Smooth muscle cell (in vitro differentiated cells): ENCODE measurements at regions not wholly inside any gene's neighbourhood (a gene's known extent, or its start where the extent isn't known, plus 50 kb on each side); places are given as distances from the start of the nearest gene placed in this dataset.
"Not testable (repeated sequence)": the region's sequence is repeated elsewhere in the genome, so short reads cannot be mapped to it uniquely, and the experiment has no call there.

Experiments used
- DNase-seq: peaks from one replicate; lab custom pipeline; 2025; ENCODE audit not compliant: unreplicated experiment; lab: John Stamatoyannopoulos, UW
- H2AFZ ChIP-seq: fragments of 200-600 bp; sonication (generic); 2 replicates; pipeline ENCODE4 v1.6.0; 2016; ENCODE audit warnings: antibody characterized with exemption, low read depth, mild to moderate bottlenecking
- H3F3A ChIP-seq: fragments of 200-600 bp; sonication (generic); 2 replicates; pipeline ENCODE4 v1.6.0; 2017; ENCODE audit warnings: antibody characterized with exemption, low read depth
- H3K27ac ChIP-seq: fragments of 200-600 bp; sonication (generic); 2 replicates; pipeline ENCODE4 v1.5.1; 2016; ENCODE audit warnings: low read depth, mild to moderate bottlenecking
- H3K27me3 ChIP-seq: fragments of 200-600 bp; sonication (generic); 2 replicates; pipeline ENCODE4 v1.6.1; 2016; ENCODE audit warnings: low read depth, mild to moderate bottlenecking
- H3K36me3 ChIP-seq: fragments of 200-600 bp; sonication (generic); 2 replicates; pipeline ENCODE4 v1.5.1; 2016; ENCODE audit warnings: low read depth
- H3K4me1 ChIP-seq: fragments of 200-600 bp; sonication (generic); 2 replicates; pipeline ENCODE4 v1.5.1; 2016; ENCODE audit warnings: low read depth
- H3K4me2 ChIP-seq: fragments of 200-600 bp; sonication (generic); 2 replicates; pipeline ENCODE4 v1.6.0; 2016; ENCODE audit warnings: mild to moderate bottlenecking
- H3K4me3 ChIP-seq: fragments of 200-600 bp; sonication (generic); 2 replicates; pipeline ENCODE4 v1.5.1; 2016; ENCODE audit warnings: mild to moderate bottlenecking
- H3K79me2 ChIP-seq: fragments of 200-600 bp; sonication (generic); 2 replicates; pipeline ENCODE4 v1.6.0; 2016; ENCODE audit warnings: low read depth, mild to moderate bottlenecking
- H3K9ac ChIP-seq: fragments of 200-600 bp; sonication (generic); 2 replicates; pipeline ENCODE4 v1.6.0; 2016; ENCODE audit warnings: low read depth
- H3K9me3 ChIP-seq: fragments of 200-600 bp; sonication (generic); replicated peaks from 2 replicates; pipeline ENCODE4 v1.5.1; 2016; ENCODE audit warnings: low read depth
- H4K20me1 ChIP-seq: fragments of 200-600 bp; sonication (generic); 2 replicates; pipeline ENCODE4 v1.6.0; 2016; ENCODE audit warnings: low read depth
- CTCF ChIP-seq: fragments of 200-600 bp; sonication (generic); IDR thresholded peaks from 2 replicates; pipeline ENCODE4 v1.5.1; 2017; ENCODE audit warnings: borderline replicate concordance, mild to moderate bottlenecking, antibody characterized with exemption; ENCODE audit not compliant: insufficient read depth, poor library complexity, severe bottlenecking
- WGBS: methylation state at CpG from one replicate; pipeline ENCODE4 v1.1.7; 2016; ENCODE audit warnings: low lambda C conversion rate; 5-methylcytosine and 5-hydroxymethylcytosine counted together

GRCh38 chr3:115204475-115204874 is 57.4 kb upstream of the ZBTB20 start:
- Histone ChIP-seq H4K20me1 (no peaks in the 10 kb centered on the region), H3K79me2 (no peaks in the 10 kb centered on the region), H3F3A (no peaks in the 10 kb centered on the region), H3K36me3 (no peaks in the 10 kb centered on the region), H2AFZ (no peak overlapping the region), H3K4me2 (no peak overlapping the region), H3K27me3 (no peaks in the 10 kb centered on the region), H3K4me3 (no peak overlapping the region), H3K27ac (no peak overlapping the region), H3K4me1 (no peaks in the 10 kb centered on the region), H3K9ac (no peak overlapping the region), H3K9me3 (no peaks in the 10 kb centered on the region)
- TF ChIP-seq CTCF: no peak
- no peak for DNase-seq

GRCh38 chr3:115208066-115208750 is 61.1 kb upstream of the ZBTB20 start:
- no peak overlapping the region for H2AFZ ChIP-seq
- H3K4me1 ChIP-seq: no peaks in the 10 kb centered on the region
- no peaks in the 10 kb centered on the region for H4K20me1 ChIP-seq
- TF ChIP-seq CTCF: no peak
- no peaks in the 10 kb centered on the region for H3K79me2 ChIP-seq
- no peak for DNase-seq
- H3K9me3 ChIP-seq: no peaks in the 10 kb centered on the region
- no peaks in the 10 kb centered on the region for H3K36me3 ChIP-seq
- H3K4me2 ChIP-seq: no peak overlapping the region
- no peaks in the 10 kb centered on the region for H3K27me3 ChIP-seq
- no peak overlapping the region for H3K4me3 ChIP-seq
- no peak overlapping the region for H3K27ac ChIP-seq
- no peak overlapping the region for H3K9ac ChIP-seq
- no peaks in the 10 kb centered on the region for H3F3A ChIP-seq
- 53% methylated on average over 3 of the region's 3 CpGs for WGBS

- Histone ChIP-seq H3K27me3 (no peaks in the 10 kb centered on the region), H3K9ac (no peak overlapping the region), H3K27ac (no peak overlapping the region), H3K4me3 (no peak overlapping the region), H4K20me1 (no peaks in the 10 kb centered on the region), H3K79me2 (no peaks in the 10 kb centered on the region), H3K4me1 (no peaks in the 10 kb centered on the region), H3K4me2 (no peak overlapping the region), H3K9me3 (no peaks in the 10 kb centered on the region), H3K36me3 (no peaks in the 10 kb centered on the region), H2AFZ (no peak overlapping the region), H3F3A (no peaks in the 10 kb centered on the region)
- no peak for TF ChIP-seq CTCF
- 57% methylated on average over 4 of the region's 4 CpGs for WGBS
- DNase-seq: no peak
Measured at GRCh38 chr3:115211810-115212492, 64.9 kb upstream of the ZBTB20 start.

- DNase-seq: no peak
- Histone ChIP-seq H3K4me1 (no peaks in the 10 kb centered on the region), H3K9me3 (no peaks in the 10 kb centered on the region), H3K9ac (no peak overlapping the region), H4K20me1 (no peaks in the 10 kb centered on the region), H3K4me2 (no peak overlapping the region), H3K4me3 (no peak overlapping the region), H3F3A (no peaks in the 10 kb centered on the region), H3K79me2 (no peaks in the 10 kb centered on the region), H3K36me3 (no peaks in the 10 kb centered on the region), H3K27me3 (no peaks in the 10 kb centered on the region), H2AFZ (no peak overlapping the region), H3K27ac (no peak overlapping the region)
- no peak for TF ChIP-seq CTCF
Measured at GRCh38 chr3:115212615-115213014, 65.5 kb upstream of the ZBTB20 start.

- not testable (repeated sequence) for H3K4me3 ChIP-seq, H3K4me1 ChIP-seq, H3K79me2 ChIP-seq, H3K36me3 ChIP-seq, H2AFZ ChIP-seq, H3K27me3 ChIP-seq, H3F3A ChIP-seq, H3K27ac ChIP-seq, H3K9me3 ChIP-seq, DNase-seq, H3K4me2 ChIP-seq, H3K9ac ChIP-seq, H4K20me1 ChIP-seq
- WGBS: 86% methylated on average over 8 of the region's 8 CpGs
Measured at GRCh38 chr3:115213052-115213451, 66.0 kb upstream of the ZBTB20 start.
